ENCODE measurements at regions not wholly inside any gene's neighbourhood (a gene's known extent, or its start where the extent isn't known, plus 50 kb on each side); places are given as distances from the start of the nearest gene placed in this dataset.
"Not testable (repeated sequence)": the region's sequence is repeated elsewhere in the genome, so short reads cannot be mapped to it uniquely, and the experiment has no call there.

- H3K36me3 Mint-ChIP-seq; ATAC-seq (replicated peaks in 1 of 4); H3K9me3 Mint-ChIP-seq; H3K27me3 ChIP-seq (replicated peaks in 1 of 2; ENCODE audit: control insufficient read depth in 2 of 2, extremely low read depth in 1 of 2, insufficient read depth in 2 of 2, low read length in 1 of 2); POLR2A ChIA-PET; H3K4me1 ChIP-seq (ENCODE audit: control insufficient read depth in 1 of 2, extremely low read depth in 1 of 2, insufficient read depth in 2 of 2, low read length in 2 of 2); H3K4me3 ChIP-seq (ENCODE audit: control insufficient read depth in 1 of 2, extremely low read depth in 1 of 2, low read length in 1 of 2); H3K36me3 ChIP-seq (ENCODE audit: control insufficient read depth in 2 of 2, extremely low read depth in 1 of 2, insufficient read depth in 1 of 2, low read length in 1 of 2); H3K4me3 Mint-ChIP-seq; DNase-seq; H3K27ac Mint-ChIP-seq; H3K27ac ChIP-seq (ENCODE audit: low read length); H3K4me1 Mint-ChIP-seq; CTCF ChIA-PET; H3K9me3 ChIP-seq: not testable (repeated sequence)
- no CpG with 5 or more reads among the region's 1 CpG for WGBS (ENCODE audit: insufficient coverage)
- H3K27me3 Mint-ChIP-seq, result peaks cover 6 to 15% of the 10 kb centered on the region in 2 donors
These were observed 266.5 kb upstream of the C9orf72 start for GRCh38 chr9:27839767-27840166.

DNA sequence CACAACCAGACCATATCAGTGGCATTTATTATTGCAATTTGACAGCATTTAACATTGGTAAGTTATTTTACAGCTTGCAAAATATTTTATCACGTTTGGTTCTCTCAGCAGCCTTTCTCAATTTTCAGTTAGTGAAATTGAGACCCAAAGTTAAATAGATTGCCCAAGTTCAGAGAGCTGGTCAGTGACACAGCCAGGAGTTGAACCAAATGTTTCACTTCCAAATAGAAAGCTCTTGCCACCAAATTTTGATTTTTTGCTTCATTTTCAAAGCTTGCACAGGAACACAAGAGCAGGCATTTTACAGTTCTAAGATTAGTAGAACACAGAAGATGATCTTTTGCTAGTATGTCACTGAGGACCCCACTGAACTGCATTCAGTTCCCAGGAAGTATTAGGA, 271.5 kb upstream of the C9orf72 start:
- ChIA-PET POLR2A (no interaction called here), CTCF (no interaction called here)
- WGBS (ENCODE audit: insufficient coverage), result 60% methylated on average over 1 of the region's 1 CpG
- H3K27ac ChIP-seq (ENCODE audit: low read length), result no peak overlapping the region
- H3K9me3 Mint-ChIP-seq, result peaks cover 0 to 2% (median 0%) of the 10 kb centered on the region in 3 donors
- H3K4me3 Mint-ChIP-seq, result no peak overlapping the region
- peaks cover 1 to 14% of the 10 kb centered on the region in 2 donors for H3K27me3 Mint-ChIP-seq
- H3K36me3 Mint-ChIP-seq, result no peaks in the 10 kb centered on the region
- H3K9me3 ChIP-seq, result no peaks in the 10 kb centered on the region
- no peak for ATAC-seq (replicated peaks in 1 of 4)
- H3K36me3 ChIP-seq (ENCODE audit: control insufficient read depth in 2 of 2, extremely low read depth in 1 of 2, insufficient read depth in 1 of 2, low read length in 1 of 2), result no peaks in the 10 kb centered on the region
- no peak overlapping the region for H3K4me3 ChIP-seq (ENCODE audit: control insufficient read depth in 1 of 2, extremely low read depth in 1 of 2, low read length in 1 of 2)
- no peak overlapping the region for H3K27ac Mint-ChIP-seq
- DNase-seq, result no peak
- H3K4me1 ChIP-seq (ENCODE audit: control insufficient read depth in 1 of 2, extremely low read depth in 1 of 2, insufficient read depth in 2 of 2, low read length in 2 of 2), result no peaks in the 10 kb centered on the region
- no peaks in the 10 kb centered on the region for H3K4me1 Mint-ChIP-seq
- H3K27me3 ChIP-seq (replicated peaks in 1 of 2; ENCODE audit: control insufficient read depth in 2 of 2, extremely low read depth in 1 of 2, insufficient read depth in 2 of 2, low read length in 1 of 2), result no peaks in the 10 kb centered on the region

DNA sequence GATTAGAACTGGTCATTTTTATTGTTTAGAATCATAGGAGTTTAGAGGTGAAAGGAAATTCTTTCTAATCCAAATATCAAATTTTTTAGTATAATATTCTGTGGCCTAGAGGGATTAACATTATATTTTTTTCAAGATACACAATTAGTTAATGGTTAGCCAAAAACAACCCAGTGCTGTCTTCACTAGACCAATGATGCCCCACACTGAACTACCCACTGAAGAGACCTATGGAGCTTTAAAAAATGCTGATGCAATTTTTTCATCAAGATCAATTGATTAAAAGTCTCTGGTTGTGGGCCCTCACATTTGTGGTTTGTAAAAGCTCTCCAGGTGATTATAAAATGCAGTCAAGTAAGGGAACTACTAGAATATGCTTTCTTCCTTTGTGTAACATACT, 274.1 kb upstream of the C9orf72 start:
- H3K27me3 ChIP-seq (replicated peaks in 1 of 2; ENCODE audit: control insufficient read depth in 2 of 2, extremely low read depth in 1 of 2, insufficient read depth in 2 of 2, low read length in 1 of 2), result peaks cover 0 to 2% of the 10 kb centered on the region in 2 experiments
- H3K9me3 ChIP-seq, result no peaks in the 10 kb centered on the region
- Mint-ChIP-seq H3K9me3 (peaks cover 0 to 2% (median 0%) of the 10 kb centered on the region in 3 donors), H3K36me3 (no peaks in the 10 kb centered on the region), H3K27me3 (peaks cover 1 to 15% of the 10 kb centered on the region in 2 donors), H3K4me3 (no peak overlapping the region), H3K4me1 (no peaks in the 10 kb centered on the region), H3K27ac (no peak overlapping the region)
- no peaks in the 10 kb centered on the region for H3K36me3 ChIP-seq (ENCODE audit: control insufficient read depth in 2 of 2, extremely low read depth in 1 of 2, insufficient read depth in 1 of 2, low read length in 1 of 2)
- no peak overlapping the region for H3K27ac ChIP-seq (ENCODE audit: low read length)
- H3K4me1 ChIP-seq (ENCODE audit: control insufficient read depth in 1 of 2, extremely low read depth in 1 of 2, insufficient read depth in 2 of 2, low read length in 2 of 2), result no peaks in the 10 kb centered on the region
- H3K4me3 ChIP-seq (ENCODE audit: control insufficient read depth in 1 of 2, extremely low read depth in 1 of 2, low read length in 1 of 2), result no peak overlapping the region
- CTCF ChIA-PET, result interaction anchor here in 1 of 2 donors (0.6 kb wide), 1 partner anchor 104 kb away, joined by 3 read pairs; no protein-coding TSS in a partner anchor
- POLR2A ChIA-PET, result no interaction called here
- DNase-seq (no peak), ATAC-seq (replicated peaks in 1 of 4) (no peak)

GRCh38 chr9:27847818-27848217, 274.5 kb upstream of the C9orf72 start:
- H3K36me3 ChIP-seq (ENCODE audit: control insufficient read depth in 2 of 2, extremely low read depth in 1 of 2, insufficient read depth in 1 of 2, low read length in 1 of 2), result no peaks in the 10 kb centered on the region
- H3K4me3 ChIP-seq (ENCODE audit: control insufficient read depth in 1 of 2, extremely low read depth in 1 of 2, low read length in 1 of 2), result no peak overlapping the region
- no peak overlapping the region for H3K27ac ChIP-seq (ENCODE audit: low read length)
- H3K27me3 Mint-ChIP-seq, result peaks cover 1 to 15% of the 10 kb centered on the region in 2 donors
- no peaks in the 10 kb centered on the region for H3K4me1 ChIP-seq (ENCODE audit: control insufficient read depth in 1 of 2, extremely low read depth in 1 of 2, insufficient read depth in 2 of 2, low read length in 2 of 2)
- ATAC-seq (replicated peaks in 1 of 4), result no peak
- H3K36me3 Mint-ChIP-seq, result no peaks in the 10 kb centered on the region
- H3K9me3 Mint-ChIP-seq, result peaks cover 0 to 2% (median 0%) of the 10 kb centered on the region in 3 donors
- no peak overlapping the region for H3K27ac Mint-ChIP-seq
- no peaks in the 10 kb centered on the region for H3K4me1 Mint-ChIP-seq
- H3K4me3 Mint-ChIP-seq, result no peak overlapping the region
- ChIA-PET CTCF (no interaction called here), POLR2A (no interaction called here)
- DNase-seq, result no peak
- 100% methylated on average over 1 of the region's 1 CpG for WGBS (ENCODE audit: insufficient coverage)
- H3K27me3 ChIP-seq (replicated peaks in 1 of 2; ENCODE audit: control insufficient read depth in 2 of 2, extremely low read depth in 1 of 2, insufficient read depth in 2 of 2, low read length in 1 of 2), result peaks cover 0 to 2% of the 10 kb centered on the region in 2 experiments
- H3K9me3 ChIP-seq, result no peaks in the 10 kb centered on the region

DNA sequence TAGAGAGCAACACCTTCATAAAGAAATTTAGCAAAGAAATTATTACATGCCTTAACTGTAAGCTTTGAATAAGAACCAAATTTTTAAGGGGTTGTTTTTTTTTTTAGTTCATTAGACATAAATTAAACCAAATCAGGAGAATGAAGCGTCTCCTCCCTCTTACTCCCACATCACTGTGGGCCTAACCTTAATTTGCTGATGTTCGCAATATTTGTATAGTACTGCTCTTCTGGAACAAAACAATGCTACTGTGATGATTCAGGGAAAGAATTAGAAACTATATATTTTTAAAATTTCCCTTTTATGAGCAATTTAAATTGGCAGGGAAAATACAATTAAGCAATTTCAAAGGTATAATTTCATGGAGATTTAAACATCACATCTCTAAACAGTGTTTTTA, 275.0 kb upstream of the C9orf72 start:
- no peak overlapping the region for H3K4me3 ChIP-seq (ENCODE audit: control insufficient read depth in 1 of 2, extremely low read depth in 1 of 2, low read length in 1 of 2)
- peaks cover 0 to 2% of the 10 kb centered on the region in 2 experiments for H3K27me3 ChIP-seq (replicated peaks in 1 of 2; ENCODE audit: control insufficient read depth in 2 of 2, extremely low read depth in 1 of 2, insufficient read depth in 2 of 2, low read length in 1 of 2)
- ATAC-seq (replicated peaks in 1 of 4) (no peak), DNase-seq (no peak)
- H3K36me3 ChIP-seq (ENCODE audit: control insufficient read depth in 2 of 2, extremely low read depth in 1 of 2, insufficient read depth in 1 of 2, low read length in 1 of 2), result no peaks in the 10 kb centered on the region
- no peak overlapping the region for H3K27ac Mint-ChIP-seq
- no peak overlapping the region for H3K27ac ChIP-seq (ENCODE audit: low read length)
- H3K9me3 ChIP-seq, result no peaks in the 10 kb centered on the region
- peaks cover 1 to 15% of the 10 kb centered on the region in 2 donors for H3K27me3 Mint-ChIP-seq
- H3K9me3 Mint-ChIP-seq, result peaks cover 0 to 2% (median 0%) of the 10 kb centered on the region in 3 donors
- no peaks in the 10 kb centered on the region for H3K36me3 Mint-ChIP-seq
- WGBS (ENCODE audit: insufficient coverage), result no CpG with 5 or more reads among the region's 2 CpGs
- ChIA-PET CTCF (no interaction called here), POLR2A (no interaction called here)
- H3K4me1 ChIP-seq (ENCODE audit: control insufficient read depth in 1 of 2, extremely low read depth in 1 of 2, insufficient read depth in 2 of 2, low read length in 2 of 2), result no peaks in the 10 kb centered on the region
- H3K4me3 Mint-ChIP-seq, result no peak overlapping the region
- no peaks in the 10 kb centered on the region for H3K4me1 Mint-ChIP-seq

DNA sequence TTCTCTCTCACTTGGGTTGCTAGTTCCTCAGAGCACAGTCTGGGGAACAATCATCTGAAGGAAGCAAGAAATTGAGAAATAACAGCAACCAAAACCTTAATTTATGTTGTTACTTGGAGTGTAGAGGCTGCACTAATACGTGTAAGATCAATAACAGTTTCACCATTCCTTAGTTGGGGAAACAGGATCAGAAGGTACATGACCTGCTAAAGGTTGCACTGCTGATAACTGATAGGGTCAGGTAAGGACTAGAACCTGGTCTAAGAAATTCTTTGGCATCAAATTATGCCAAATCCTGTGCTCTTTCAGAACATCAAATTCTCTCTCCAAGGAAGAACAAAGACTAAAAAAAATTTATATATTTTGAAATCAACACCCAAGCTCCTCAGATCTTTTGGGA, 278.6 kb upstream of the C9orf72 start:
- H3K4me1 ChIP-seq (ENCODE audit: control insufficient read depth in 1 of 2, extremely low read depth in 1 of 2, insufficient read depth in 2 of 2, low read length in 2 of 2), result no peaks in the 10 kb centered on the region
- H3K36me3 ChIP-seq (ENCODE audit: control insufficient read depth in 2 of 2, extremely low read depth in 1 of 2, insufficient read depth in 1 of 2, low read length in 1 of 2), result no peaks in the 10 kb centered on the region
- no peaks in the 10 kb centered on the region for H3K36me3 Mint-ChIP-seq
- H3K27me3 Mint-ChIP-seq, result peaks cover 1 to 10% of the 10 kb centered on the region in 2 donors
- H3K4me1 Mint-ChIP-seq, result no peaks in the 10 kb centered on the region
- no peak for ATAC-seq (replicated peaks in 1 of 4)
- H3K4me3 Mint-ChIP-seq, result no peak overlapping the region
- ChIA-PET CTCF (no interaction called here), POLR2A (no interaction called here)
- H3K9me3 ChIP-seq, result no peaks in the 10 kb centered on the region
- DNase-seq, result no peak
- H3K9me3 Mint-ChIP-seq, result no peaks in the 10 kb centered on the region
- no peak overlapping the region for H3K4me3 ChIP-seq (ENCODE audit: control insufficient read depth in 1 of 2, extremely low read depth in 1 of 2, low read length in 1 of 2)
- no CpG with 5 or more reads among the region's 1 CpG for WGBS (ENCODE audit: insufficient coverage)
- H3K27ac ChIP-seq (ENCODE audit: low read length), result no peak overlapping the region
- no peak overlapping the region for H3K27ac Mint-ChIP-seq
- peaks cover 0 to 2% of the 10 kb centered on the region in 2 experiments for H3K27me3 ChIP-seq (replicated peaks in 1 of 2; ENCODE audit: control insufficient read depth in 2 of 2, extremely low read depth in 1 of 2, insufficient read depth in 2 of 2, low read length in 1 of 2)

DNA sequence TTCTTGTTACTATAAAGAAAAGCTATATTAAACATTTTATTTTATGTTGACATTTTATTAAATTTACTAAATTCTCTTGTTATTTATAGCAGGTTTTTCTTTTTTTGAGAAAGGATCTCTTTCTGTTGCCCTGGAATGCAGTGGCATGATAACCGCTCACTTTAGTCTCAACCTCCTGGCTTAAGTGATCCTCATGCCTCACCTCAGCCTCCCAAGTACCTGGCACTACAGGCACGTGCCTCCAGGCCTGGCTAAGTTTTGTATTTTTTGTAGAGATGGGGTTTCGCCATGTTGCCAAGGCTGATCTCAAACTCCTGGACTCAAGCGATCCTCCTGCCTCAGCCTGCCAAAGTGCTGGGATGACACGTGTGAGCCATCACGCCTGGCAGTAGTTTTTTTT, 280.2 kb upstream of the C9orf72 start:
- DNase-seq, result no peak

More for the DNA sequence above, 280.2 kb upstream of the C9orf72 start:
- WGBS (ENCODE audit: insufficient coverage), result 100% methylated on average over 1 of the region's 6 CpGs
- Mint-ChIP-seq H3K27ac (no peak overlapping the region), H3K36me3 (no peaks in the 10 kb centered on the region), H3K9me3 (no peaks in the 10 kb centered on the region), H3K27me3 (peaks cover 4 to 7% of the 10 kb centered on the region in 2 donors), H3K4me3 (no peak overlapping the region), H3K4me1 (no peaks in the 10 kb centered on the region)
- Histone ChIP-seq H3K36me3 (ENCODE audit: control insufficient read depth in 2 of 2, extremely low read depth in 1 of 2, insufficient read depth in 1 of 2, low read length in 1 of 2) (no peaks in the 10 kb centered on the region), H3K27ac (ENCODE audit: low read length) (no peak overlapping the region), H3K27me3 (replicated peaks in 1 of 2; ENCODE audit: control insufficient read depth in 2 of 2, extremely low read depth in 1 of 2, insufficient read depth in 2 of 2, low read length in 1 of 2) (peaks cover 0 to 2% of the 10 kb centered on the region in 2 experiments), H3K4me1 (ENCODE audit: control insufficient read depth in 1 of 2, extremely low read depth in 1 of 2, insufficient read depth in 2 of 2, low read length in 2 of 2) (no peaks in the 10 kb centered on the region), H3K4me3 (ENCODE audit: control insufficient read depth in 1 of 2, extremely low read depth in 1 of 2, low read length in 1 of 2) (no peak overlapping the region), H3K9me3 (no peaks in the 10 kb centered on the region)
- no peak for ATAC-seq (replicated peaks in 1 of 4)
- ChIA-PET CTCF (no interaction called here), POLR2A (no interaction called here)

All from T-cell (primary cell).